IMR-90 (cell line): ENCODE measurements at regions not wholly inside any gene's neighbourhood (a gene's known extent, or its start where the extent isn't known, plus 50 kb on each side); places are given as distances from the start of the nearest gene placed in this dataset.

Source experiments
- ATAC-seq: fragments of 200-7000 bp; cut with Tn5 transposase; 2 replicates; pipeline ENCODE4 v1.9.1; 2020; ENCODE audit warnings: low read depth, mild to moderate bottlenecking, moderate library complexity
- BruUV-seq: library from RNA; stranded (reverse); fragments of 400-500 nt; replicated peaks from 2 replicates; lab custom pipeline; 2021; lab: Mats Ljungman, UMichigan
- CTCF ChIA-PET: fragments of 300-600 bp; formaldehyde crosslinking; extraction: SDS; loops from one replicate; lab custom pipeline; 2021; ENCODE audit warnings: antibody characterized with exemption; lab: Yijun Ruan, JAX
- POLR2A ChIA-PET: fragments of 300-600 bp; sonication (Branson Sonifier 250); formaldehyde crosslinking; loops from one replicate; lab custom pipeline; 2022; ENCODE audit warnings: antibody characterized with exemption; ENCODE audit not compliant: unreplicated experiment; lab: Charles Lee
- DNase-seq: peaks from one replicate; pipeline ENCODE4 v3.0.0; 2013
- H2AFZ ChIP-seq: replicated peaks from 2 replicates; pipeline ENCODE3; 2013; ENCODE audit warnings: low read length, mild to moderate bottlenecking; ENCODE audit not compliant: poor library complexity
- H2AK5ac ChIP-seq: 2 replicates; pipeline ENCODE4 v1.6.1; 2013; ENCODE audit warnings: low read depth, low read length, inconsistent platforms
- H2AK9ac ChIP-seq: replicated peaks from 2 replicates; pipeline ENCODE3; 2013; ENCODE audit warnings: mild to moderate bottlenecking, low read depth, low read length, moderate library complexity; ENCODE audit not compliant: poor library complexity
- H2BK120ac ChIP-seq: 2 replicates; pipeline ENCODE4 v1.6.1; 2013; ENCODE audit warnings: low read depth, low read length, inconsistent platforms
- H2BK15ac ChIP-seq: 3 replicates; pipeline ENCODE4 v1.6.1; 2013; ENCODE audit warnings: low read depth, low read length, inconsistent platforms
- H2BK20ac ChIP-seq: 2 replicates; pipeline ENCODE4 v1.6.1; 2013; ENCODE audit warnings: low read depth, mild to moderate bottlenecking, inconsistent platforms, low read length, moderate library complexity
- H2BK5ac ChIP-seq: 2 replicates; pipeline ENCODE4 v1.6.1; 2013; ENCODE audit warnings: mild to moderate bottlenecking, low read depth, low read length, inconsistent platforms; ENCODE audit not compliant: poor library complexity, severe bottlenecking
- H3K14ac ChIP-seq: replicated peaks from 2 replicates; pipeline ENCODE4 v1.6.1; 2013; ENCODE audit warnings: low read depth, low read length, inconsistent platforms
- H3K18ac ChIP-seq: 2 replicates; pipeline ENCODE4 v1.6.1; 2013; ENCODE audit warnings: low read depth, low read length, control low read depth
- H3K23ac ChIP-seq: 2 replicates; pipeline ENCODE4 v1.6.1; 2013; ENCODE audit warnings: low read depth, low read length, inconsistent platforms
- H3K27ac ChIP-seq: 2 replicates; pipeline ENCODE4 v1.5.1; 2013; ENCODE audit warnings: mild to moderate bottlenecking, control low read depth, low read length; ENCODE audit not compliant: insufficient read depth
- H3K27me3 ChIP-seq: 2 replicates; pipeline ENCODE4 v1.6.1; 2013; ENCODE audit warnings: low read length; ENCODE audit not compliant: control insufficient read depth, insufficient read depth
- H3K36me3 ChIP-seq: 2 replicates; pipeline ENCODE4 v1.6.1; 2013; ENCODE audit warnings: low read length, mixed read lengths; ENCODE audit not compliant: control insufficient read depth, insufficient read depth
- H3K4ac ChIP-seq: 2 replicates; pipeline ENCODE4 v1.6.1; 2013; ENCODE audit warnings: low read depth, low read length, inconsistent platforms
- H3K4me1 ChIP-seq: 2 replicates; pipeline ENCODE4 v1.6.1; 2013; ENCODE audit warnings: low read length, mixed read lengths; ENCODE audit not compliant: control insufficient read depth, insufficient read depth
- H3K4me2 ChIP-seq: 2 replicates; pipeline ENCODE4 v1.6.1; 2013; ENCODE audit warnings: low read depth, mild to moderate bottlenecking, control low read depth, low read length, moderate library complexity
- H3K4me3 ChIP-seq: 2 replicates; pipeline ENCODE4 v1.5.1; 2013; ENCODE audit warnings: low read depth, mild to moderate bottlenecking, control low read depth, low read length, moderate library complexity; ENCODE audit not compliant: insufficient read depth
- H3K56ac ChIP-seq: 2 replicates; pipeline ENCODE4 v1.6.1; 2013; ENCODE audit warnings: low read length, inconsistent platforms; ENCODE audit not compliant: insufficient read depth; ENCODE audit errors: extremely low read depth
- H3K79me1 ChIP-seq, 2 experiments: 2 replicates each; pipeline ENCODE4 v1.6.1; 2013; ENCODE audit warnings: low read length in 2 of 2, inconsistent platforms in 1 of 2, low read depth in 1 of 2
- H3K9ac ChIP-seq: 2 replicates; pipeline ENCODE4 v1.6.1; 2013; ENCODE audit warnings: low read depth, low read length, control low read depth
- H3K9me1 ChIP-seq: 2 replicates; pipeline ENCODE4 v1.6.1; 2013; ENCODE audit warnings: low read length, inconsistent platforms; ENCODE audit not compliant: insufficient read depth
- H3K9me3 ChIP-seq: 2 replicates; pipeline ENCODE4 v1.6.1; 2013; ENCODE audit warnings: low read length; ENCODE audit not compliant: control insufficient read depth, insufficient read depth
- H4K20me1 ChIP-seq: 2 replicates; pipeline ENCODE4 v1.6.1; 2013; ENCODE audit warnings: low read length, inconsistent platforms; ENCODE audit not compliant: insufficient read depth
- H4K5ac ChIP-seq: 2 replicates; pipeline ENCODE4 v1.6.1; 2013; ENCODE audit warnings: mild to moderate bottlenecking, low read depth, low read length, control low read depth
- H4K8ac ChIP-seq, 2 experiments: 2 replicates each; pipeline ENCODE4 v1.6.1; 2013; ENCODE audit warnings: low read depth in 2 of 2, low read length in 2 of 2, control low read depth in 1 of 2, inconsistent platforms in 1 of 2
- H4K91ac ChIP-seq: 2 replicates; pipeline ENCODE4 v1.6.1; 2013; ENCODE audit warnings: low read depth, low read length, inconsistent platforms; ENCODE audit not compliant: insufficient read depth
- BHLHE40 ChIP-seq: fragments of 150-350 bp; IDR thresholded peaks from 2 replicates; pipeline ENCODE4 v1.6.1; 2016; ENCODE audit warnings: mild to moderate bottlenecking, low read depth, low read length
- CHD1 ChIP-seq: IDR thresholded peaks from 2 replicates; pipeline ENCODE4 v1.6.1; 2012; ENCODE audit warnings: low read depth, low read length, improper control_type of control experiment
- FOS ChIP-seq: fragments of 150-350 bp; IDR thresholded peaks from 2 replicates; pipeline ENCODE4 v1.6.1; 2016; ENCODE audit warnings: low read depth, low read length
- MAFK ChIP-seq: IDR thresholded peaks from 2 replicates; pipeline ENCODE4 v1.6.1; 2012; ENCODE audit warnings: low read depth, low read length, improper control_type of control experiment
- MAZ ChIP-seq: IDR thresholded peaks from 2 replicates; pipeline ENCODE4 v1.6.1; 2012; ENCODE audit warnings: low read depth, mild to moderate bottlenecking, low read length, improper control_type of control experiment, moderate library complexity, borderline replicate concordance
- MXI1 ChIP-seq: IDR thresholded peaks from 2 replicates; pipeline ENCODE4 v1.6.1; 2012; ENCODE audit warnings: low read depth, mild to moderate bottlenecking, low read length, moderate library complexity, borderline replicate concordance
- RCOR1 ChIP-seq: IDR thresholded peaks from 2 replicates; pipeline ENCODE4 v1.6.1; 2012; ENCODE audit warnings: mild to moderate bottlenecking, low read length, improper control_type of control experiment; ENCODE audit not compliant: insufficient replicate concordance
- whole genome bisulfite sequencing, 2 experiments: methylation state at CpG; one replicate each; pipeline versions ENCODE4 v1.1.5 to v1.1.7; 2013; ENCODE audit warnings: missing lambda C conversion rate in 2 of 2; ENCODE audit not compliant: insufficient read length in 1 of 2; ENCODE audit errors: extremely low coverage in 2 of 2; 5-methylcytosine and 5-hydroxymethylcytosine counted together
- dilution Hi-C: fragments of 300-500 bp; cut with HindIII; formaldehyde crosslinking; loops from one replicate; pipeline ENCODE4 v1.14.3; 2018; ENCODE audit warnings: low sequenced_read_pairs; ENCODE audit not compliant: unreplicated experiment
- in situ Hi-C: fragments of 300-500 bp; cut with MboI; formaldehyde crosslinking; loops from 3 replicates; pipeline ENCODE4 v1.14.3; 2019; ENCODE audit warnings: low sequenced_read_pairs, inconsistent platforms, mixed read lengths
- intact Hi-C: fragments of 100-400 bp; cut with micrococcal nuclease; formaldehyde crosslinking; loops from 2 replicates; pipeline ENCODE4 v1.10.0; 2022
- TF ChIP-seq, protein P1 (sequence below): conservative IDR thresholded peaks from 2 replicates; pipeline ENCODE4 v1.5.1; 2012; ENCODE audit warnings: mild to moderate bottlenecking, low read depth, low read length, improper control_type of control experiment

DNA sequence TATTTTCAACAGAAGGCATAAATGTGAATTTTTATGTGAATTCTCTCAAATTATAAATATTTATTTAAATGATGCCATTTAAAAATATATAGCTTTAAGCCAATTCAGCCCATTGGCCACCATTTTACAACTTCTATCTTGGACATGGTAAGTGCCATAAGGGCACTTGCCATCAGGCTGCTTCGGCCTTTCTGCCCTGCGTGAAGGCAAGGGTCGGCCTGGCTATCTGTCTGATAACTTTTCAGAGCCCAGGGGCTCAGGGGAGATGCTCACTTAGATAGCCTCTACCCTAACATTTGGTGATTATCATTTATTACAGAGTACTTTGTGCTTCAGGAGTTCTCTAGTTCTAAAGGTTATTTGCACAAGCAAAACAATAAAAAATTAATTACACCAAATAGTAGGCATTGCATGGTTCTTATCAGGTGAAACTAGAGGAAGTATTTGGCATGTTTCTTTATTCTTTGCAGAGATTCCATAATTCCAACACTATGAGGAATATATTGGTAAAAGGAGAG lies 62.4 kb upstream of the MBNL1 start:
- no TSS peak for BruUV-seq
- no peak overlapping the region for H3K23ac ChIP-seq
- in situ Hi-C loops, result no loop called here

More for the DNA sequence above, 62.4 kb upstream of the MBNL1 start:
- H4K91ac ChIP-seq, result no peak overlapping the region
- H2BK20ac ChIP-seq, result no peak overlapping the region
- no peak overlapping the region for H4K8ac ChIP-seq
- ChIA-PET POLR2A (no interaction called here), CTCF (no interaction called here)
- H3K9me3 ChIP-seq, result no peaks in the 10 kb centered on the region
- intact Hi-C loops, result no loop called here
- no peak for DNase-seq
- H3K27ac ChIP-seq, result no peak overlapping the region
- H3K4me1 ChIP-seq, result peaks cover 2% of the 10 kb centered on the region; the same call in 1 of the 2 replicates
- no peak overlapping the region for H2BK120ac ChIP-seq
- no peaks in the 10 kb centered on the region for H3K27me3 ChIP-seq
- no peak overlapping the region for H2BK15ac ChIP-seq
- H3K4ac ChIP-seq, result no peak overlapping the region
- no peak overlapping the region for H3K4me3 ChIP-seq
- no peak for TF ChIP-seq BHLHE40
- no peak for TF ChIP-seq FOS
- TF ChIP-seq MAZ, result no peak
- TF ChIP-seq MXI1, result no peak
- no peak for TF ChIP-seq MAFK
- no peak for TF ChIP-seq CHD1
- TF ChIP-seq, protein P1, sequence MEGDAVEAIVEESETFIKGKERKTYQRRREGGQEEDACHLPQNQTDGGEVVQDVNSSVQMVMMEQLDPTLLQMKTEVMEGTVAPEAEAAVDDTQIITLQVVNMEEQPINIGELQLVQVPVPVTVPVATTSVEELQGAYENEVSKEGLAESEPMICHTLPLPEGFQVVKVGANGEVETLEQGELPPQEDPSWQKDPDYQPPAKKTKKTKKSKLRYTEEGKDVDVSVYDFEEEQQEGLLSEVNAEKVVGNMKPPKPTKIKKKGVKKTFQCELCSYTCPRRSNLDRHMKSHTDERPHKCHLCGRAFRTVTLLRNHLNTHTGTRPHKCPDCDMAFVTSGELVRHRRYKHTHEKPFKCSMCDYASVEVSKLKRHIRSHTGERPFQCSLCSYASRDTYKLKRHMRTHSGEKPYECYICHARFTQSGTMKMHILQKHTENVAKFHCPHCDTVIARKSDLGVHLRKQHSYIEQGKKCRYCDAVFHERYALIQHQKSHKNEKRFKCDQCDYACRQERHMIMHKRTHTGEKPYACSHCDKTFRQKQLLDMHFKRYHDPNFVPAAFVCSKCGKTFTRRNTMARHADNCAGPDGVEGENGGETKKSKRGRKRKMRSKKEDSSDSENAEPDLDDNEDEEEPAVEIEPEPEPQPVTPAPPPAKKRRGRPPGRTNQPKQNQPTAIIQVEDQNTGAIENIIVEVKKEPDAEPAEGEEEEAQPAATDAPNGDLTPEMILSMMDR, result no peak
- no peak for TF ChIP-seq RCOR1
- no peaks in the 10 kb centered on the region for H4K20me1 ChIP-seq
- H2BK5ac ChIP-seq, result no peak overlapping the region
- no CpG with 5 or more reads among the region's 3 CpGs for WGBS, 2 experiments
- no peak overlapping the region for H3K9ac ChIP-seq
- H2AK5ac ChIP-seq, result no peak overlapping the region
- H2AK9ac ChIP-seq, result no peak overlapping the region
- H3K79me1 ChIP-seq, result no peaks in the 10 kb centered on the region
- H3K56ac ChIP-seq, result no peak overlapping the region
- dilution Hi-C loops, result no loop called here
- no peak overlapping the region for H3K14ac ChIP-seq
- no peaks in the 10 kb centered on the region for H3K9me1 ChIP-seq
- no peaks in the 10 kb centered on the region for H3K36me3 ChIP-seq
- ATAC-seq, result no peak
- H4K5ac ChIP-seq, result no peak overlapping the region
- no peak overlapping the region for H3K4me2 ChIP-seq
- no peak overlapping the region for H2AFZ ChIP-seq
- no peak overlapping the region for H3K18ac ChIP-seq
